CD14-positive monocyte (primary cell): ENCODE measurements at regions not wholly inside any gene's neighbourhood (a gene's known extent, or its start where the extent isn't known, plus 50 kb on each side); places are given as distances from the start of the nearest gene placed in this dataset.

Experiments used
- DNase-seq, 3 donors: peaks; one replicate each; pipeline ENCODE4 v3.0.0-alpha.2; 2011 to 2022
- H2AFZ ChIP-seq: 2 replicates; pipeline ENCODE4 v1.6.0; 2012; ENCODE audit warnings: mild to moderate bottlenecking, low read depth, low read length, inconsistent platforms; ENCODE audit not compliant: insufficient read depth, poor library complexity, severe bottlenecking
- H3K27ac ChIP-seq, 2 donors: 1 replicate in 1 of 2; 2 replicates in 1 of 2; pipeline ENCODE4 v1.5.1; 2012 to 2013; ENCODE audit warnings: low read length in 2 of 2, control low read depth in 1 of 2, inconsistent platforms in 1 of 2, low read depth in 1 of 2, mild to moderate bottlenecking in 1 of 2
- H3K27me3 ChIP-seq, 2 donors: one replicate each; pipeline versions ENCODE4 v1.6.0 to v1.6.1; 2011 to 2013; ENCODE audit warnings: low read length in 2 of 2; ENCODE audit not compliant: control insufficient read depth in 2 of 2, insufficient read depth in 2 of 2
- H3K36me3 ChIP-seq, 2 donors: replicated peaks in 1 of 2; 1 replicate in 1 of 2; 2 replicates in 1 of 2; pipeline versions ENCODE4 v1.5.1 to v1.6.1; 2012 to 2013; ENCODE audit warnings: low read length in 2 of 2, control low read depth in 1 of 2, inconsistent platforms in 1 of 2, mild to moderate bottlenecking in 1 of 2; ENCODE audit not compliant: insufficient read depth in 2 of 2, control insufficient read depth in 1 of 2
- H3K4me1 ChIP-seq, 2 donors: 1 replicate in 1 of 2; 2 replicates in 1 of 2; pipeline versions ENCODE4 v1.5.1 to v1.6.1; 2012 to 2013; ENCODE audit warnings: low read length in 2 of 2, control low read depth in 1 of 2, inconsistent platforms in 1 of 2, mild to moderate bottlenecking in 1 of 2, moderate library complexity in 1 of 2; ENCODE audit not compliant: insufficient read depth in 2 of 2, control insufficient read depth in 1 of 2
- H3K4me2 ChIP-seq: replicated peaks from 2 replicates; pipeline ENCODE3; 2012; ENCODE audit warnings: low read length, moderate library complexity, mild to moderate bottlenecking; ENCODE audit not compliant: poor library complexity, severe bottlenecking; ENCODE audit errors: extremely low read depth
- H3K4me3 ChIP-seq, 3 experiments: fragments of 200-600 bp in 1 of 3; sonication (generic) in 1 of 3; replicated peaks in 1 of 3; 1 replicate in 2 of 3; 2 replicates in 1 of 3; pipeline ENCODE4 v1.5.1; 2011 to 2013; ENCODE audit warnings: low read length in 3 of 3, mild to moderate bottlenecking in 3 of 3, control low read depth in 2 of 3, low read depth in 2 of 3, inconsistent platforms in 1 of 3, moderate library complexity in 1 of 3
- H3K79me2 ChIP-seq: 2 replicates; pipeline ENCODE4 v1.6.0; 2012; ENCODE audit warnings: mild to moderate bottlenecking, control low read depth, inconsistent platforms, low read length, moderate library complexity; ENCODE audit not compliant: insufficient read depth
- H3K9ac ChIP-seq: 2 replicates; pipeline ENCODE4 v1.6.0; 2017; ENCODE audit warnings: low read length, mild to moderate bottlenecking; ENCODE audit not compliant: insufficient read depth, poor library complexity, severe bottlenecking
- H3K9me3 ChIP-seq, 2 donors: replicated peaks in 1 of 2; 1 replicate in 1 of 2; 2 replicates in 1 of 2; pipeline versions ENCODE4 v1.5.1 to v1.6.1; 2012 to 2013; ENCODE audit warnings: low read length in 2 of 2, control low read depth in 1 of 2; ENCODE audit not compliant: control insufficient read depth in 1 of 2, insufficient read depth in 1 of 2
- H4K20me1 ChIP-seq: 2 replicates; pipeline ENCODE4 v1.6.0; 2012; ENCODE audit warnings: mild to moderate bottlenecking, low read length, control low read depth, moderate library complexity; ENCODE audit not compliant: insufficient read depth
- H3K27ac Mint-ChIP-seq, 7 donors: one replicate each; pipeline ENCODE4 v1.8.0; 2020; ENCODE audit warnings: mild to moderate bottlenecking in 7 of 7, mixed read lengths in 7 of 7, moderate library complexity in 6 of 7, inconsistent platforms in 2 of 7
- H3K27me3 Mint-ChIP-seq, 3 donors: one replicate each; pipeline ENCODE4 v1.8.0; 2021 to 2022; ENCODE audit warnings: low read depth in 3 of 3, mild to moderate bottlenecking in 3 of 3, mixed read lengths in 3 of 3, moderate library complexity in 3 of 3, inconsistent platforms in 1 of 3
- H3K36me3 Mint-ChIP-seq, 2 donors: one replicate each; pipeline ENCODE4 v1.8.0; 2020; ENCODE audit warnings: mixed read lengths in 2 of 2, inconsistent platforms in 1 of 2, mild to moderate bottlenecking in 1 of 2
- H3K4me1 Mint-ChIP-seq: one replicate; pipeline ENCODE4 v1.8.0; 2020; ENCODE audit warnings: mild to moderate bottlenecking, mixed read lengths
- H3K4me3 Mint-ChIP-seq, 2 donors: one replicate each; pipeline ENCODE4 v1.8.0; 2020; ENCODE audit warnings: mild to moderate bottlenecking in 2 of 2, mixed read lengths in 2 of 2, moderate library complexity in 1 of 2
- H3K9me3 Mint-ChIP-seq, 7 donors: one replicate each; pipeline ENCODE4 v1.8.0; 2020 to 2022; ENCODE audit warnings: mixed read lengths in 7 of 7, mild to moderate bottlenecking in 6 of 7, moderate library complexity in 6 of 7, inconsistent platforms in 2 of 7
- CTCF ChIP-seq: fragments of 200-600 bp; IDR thresholded peaks from one replicate; pipeline ENCODE4 v1.8.0; 2022; ENCODE audit warnings: antibody characterized with exemption, mild to moderate bottlenecking
- WGBS: methylation state at CpG from one replicate; pipeline ENCODE4 v1.1.5; 2013; ENCODE audit warnings: missing lambda C conversion rate; ENCODE audit not compliant: insufficient coverage; 5-methylcytosine and 5-hydroxymethylcytosine counted together
- intact Hi-C, 2 donors: fragments of 100-400 bp; cut with micrococcal nuclease; formaldehyde crosslinking; loops; one replicate each; pipeline versions ENCODE4 v1.15.0 to v1.15.1; 2023

GRCh38 chr10:52683776-52684175 lies 88.8 kb downstream of the MBL2 start:
- Mint-ChIP-seq H3K27ac (no peak overlapping the region), H3K4me3 (no peak overlapping the region), H3K36me3 (no peaks in the 10 kb centered on the region), H3K9me3 (peaks cover 2 to 16% (median 9%) of the 10 kb centered on the region in 7 donors), H3K27me3 (peaks cover 0 to 2% (median 0%) of the 10 kb centered on the region in 3 donors), H3K4me1 (no peaks in the 10 kb centered on the region)
- Histone ChIP-seq H4K20me1 (no peaks in the 10 kb centered on the region), H3K36me3 (no peaks in the 10 kb centered on the region), H3K4me3 (no peak overlapping the region), H3K27me3 (no peaks in the 10 kb centered on the region), H3K4me2 (no peak overlapping the region), H3K9me3 (peaks cover 0 to 2% of the 10 kb centered on the region in 2 donors), H3K79me2 (no peaks in the 10 kb centered on the region), H2AFZ (no peak overlapping the region), H3K9ac (no peak overlapping the region), H3K4me1 (no peaks in the 10 kb centered on the region), H3K27ac (no peak overlapping the region)
- no peak for TF ChIP-seq CTCF
- DNase-seq, result no peak
- WGBS, result no CpG with 5 or more reads among the region's 2 CpGs
- intact Hi-C loops, result no loop called here

GRCh38 chr10:52688899-52689298 lies 83.7 kb downstream of the MBL2 start:
- no peak for DNase-seq
- H3K79me2 ChIP-seq, result no peaks in the 10 kb centered on the region
- H3K9ac ChIP-seq, result no peak overlapping the region
- no peak overlapping the region for H3K4me3 ChIP-seq
- Mint-ChIP-seq H3K9me3 (peaks cover 14 to 33% (median 22%) of the 10 kb centered on the region in 7 donors), H3K4me1 (no peaks in the 10 kb centered on the region), H3K27me3 (peaks cover 0 to 2% (median 0%) of the 10 kb centered on the region in 3 donors), H3K36me3 (no peaks in the 10 kb centered on the region), H3K4me3 (no peak overlapping the region), H3K27ac (no peak overlapping the region)
- no peak overlapping the region for H3K4me2 ChIP-seq
- WGBS, result no CpG with 5 or more reads among the region's 6 CpGs
- H4K20me1 ChIP-seq, result no peaks in the 10 kb centered on the region
- intact Hi-C loops, result no loop called here
- peaks cover 8 to 28% of the 10 kb centered on the region in 2 donors for H3K9me3 ChIP-seq
- TF ChIP-seq CTCF, result no peak
- no peaks in the 10 kb centered on the region for H3K4me1 ChIP-seq
- no peaks in the 10 kb centered on the region for H3K36me3 ChIP-seq
- H2AFZ ChIP-seq, result no peak overlapping the region
- H3K27me3 ChIP-seq, result no peaks in the 10 kb centered on the region
- no peak overlapping the region for H3K27ac ChIP-seq
